NT2/D1 (cell line): ENCODE measurements at regions not wholly inside any gene's neighbourhood (a gene's known extent, or its start where the extent isn't known, plus 50 kb on each side); places are given as distances from the start of the nearest gene placed in this dataset.

Source experiments
- DNase-seq: peaks from one replicate; pipeline ENCODE4 v3.0.0-alpha.2; 2011; ENCODE audit warnings: low read depth, low spot score
- H3K27me3 ChIP-seq: 2 replicates; pipeline ENCODE4 v1.6.0; 2011; ENCODE audit warnings: mild to moderate bottlenecking; ENCODE audit not compliant: insufficient read length, insufficient read depth
- H3K36me3 ChIP-seq: 2 replicates; pipeline ENCODE4 v1.6.1; 2011; ENCODE audit warnings: mild to moderate bottlenecking, low read length, mixed read lengths; ENCODE audit not compliant: insufficient read depth, insufficient read length
- H3K4me1 ChIP-seq: 2 replicates; pipeline ENCODE4 v1.5.1; 2011; ENCODE audit not compliant: insufficient read depth, insufficient read length
- H3K4me3 ChIP-seq: 2 replicates; pipeline ENCODE4 v1.5.1; 2011; ENCODE audit warnings: low read depth; ENCODE audit not compliant: insufficient read length
- H3K9ac ChIP-seq: 2 replicates; pipeline ENCODE4 v1.6.0; 2011; ENCODE audit warnings: low read depth; ENCODE audit not compliant: insufficient read length
- H3K9me3 ChIP-seq: 2 replicates; pipeline ENCODE4 v1.5.1; 2011; ENCODE audit warnings: mild to moderate bottlenecking, low read length; ENCODE audit not compliant: insufficient read depth
- SUZ12 ChIP-seq: IDR thresholded peaks from 2 replicates; pipeline ENCODE4 v1.6.1; 2011; ENCODE audit not compliant: insufficient read length, insufficient read depth; ENCODE audit errors: extremely low read depth
- YY1 ChIP-seq: IDR thresholded peaks from 2 replicates; pipeline ENCODE4 v1.6.1; 2011; ENCODE audit not compliant: insufficient read length, insufficient read depth
- ZNF274 ChIP-seq: IDR thresholded peaks from 2 replicates; pipeline ENCODE4 v1.6.1; 2011; ENCODE audit warnings: mild to moderate bottlenecking, low read depth, low read length

DNA sequence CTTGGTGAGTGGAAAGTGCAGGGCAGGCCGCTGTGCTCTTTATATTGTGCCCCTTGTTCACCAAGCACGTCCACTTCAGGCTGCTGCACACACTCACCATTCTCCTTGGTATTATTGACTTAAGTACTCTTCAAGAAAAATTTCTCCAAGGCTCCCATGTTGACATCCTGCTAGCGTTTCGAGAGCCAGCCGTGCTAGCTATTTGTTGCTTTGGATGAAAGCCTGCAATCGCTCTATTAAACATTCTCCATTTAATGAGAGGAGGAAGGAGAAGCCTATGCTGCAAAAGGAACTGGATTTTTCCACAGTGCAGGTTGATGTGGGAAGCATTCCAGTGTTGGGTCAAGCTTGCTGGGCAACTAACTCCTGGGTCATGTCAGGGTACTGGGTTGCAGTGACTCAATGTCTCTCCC, 113.5 kb downstream of the CD83 start:
- Histone ChIP-seq H3K36me3 (no peaks in the 10 kb centered on the region), H3K9me3 (peaks cover 5% of the 10 kb centered on the region), H3K27me3 (no peaks in the 10 kb centered on the region), H3K4me3 (no peak overlapping the region), H3K4me1 (peaks cover 2% of the 10 kb centered on the region), H3K9ac (no peak overlapping the region)
- no peak for DNase-seq
- TF ChIP-seq SUZ12: no peak
- TF ChIP-seq YY1: no peak
- TF ChIP-seq ZNF274: no peak

DNA sequence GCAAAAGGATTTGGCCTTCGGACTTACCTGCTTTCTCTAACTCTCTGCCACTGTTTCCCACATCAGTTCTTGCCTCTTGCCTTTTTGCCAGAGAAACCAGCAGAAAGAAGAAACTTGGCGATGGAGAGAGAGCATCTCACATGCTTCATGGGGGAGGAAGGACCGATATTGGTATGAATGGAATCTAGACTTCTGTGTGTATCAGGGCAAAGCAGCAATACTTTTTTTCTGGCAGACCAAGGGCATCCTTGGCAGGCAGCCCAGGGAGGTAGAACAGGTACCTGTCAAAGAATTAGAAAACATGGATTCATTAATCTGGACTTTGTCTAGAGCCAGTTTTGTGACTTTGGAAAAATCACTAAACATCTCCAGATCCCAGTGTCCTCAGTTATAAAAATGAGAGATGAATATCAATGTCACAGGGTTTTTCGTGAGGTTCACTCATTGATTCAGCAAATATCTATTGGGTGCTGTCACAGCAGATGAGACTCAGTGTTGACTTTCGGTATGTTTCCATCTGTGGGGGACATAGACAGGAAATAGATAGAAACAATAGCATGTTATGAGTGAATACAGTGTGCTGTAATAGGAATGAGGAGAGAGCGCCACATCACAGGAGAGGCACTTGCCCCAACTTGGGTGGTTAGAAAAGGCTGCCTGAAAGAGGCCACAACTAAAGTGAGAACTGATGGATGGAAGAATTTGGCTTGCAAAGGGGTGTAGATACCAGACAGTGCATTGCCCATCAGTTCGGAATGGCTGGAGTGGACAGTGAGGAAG, 114.1 kb downstream of the CD83 start:
- H3K36me3 ChIP-seq: no peaks in the 10 kb centered on the region
- no peak for TF ChIP-seq YY1
- no peaks in the 10 kb centered on the region for H3K27me3 ChIP-seq
- H3K9ac ChIP-seq: no peak overlapping the region
- H3K4me3 ChIP-seq: no peak overlapping the region
- no peak for DNase-seq
- peaks cover 2% of the 10 kb centered on the region for H3K4me1 ChIP-seq
- no peaks in the 10 kb centered on the region for H3K9me3 ChIP-seq

DNA sequence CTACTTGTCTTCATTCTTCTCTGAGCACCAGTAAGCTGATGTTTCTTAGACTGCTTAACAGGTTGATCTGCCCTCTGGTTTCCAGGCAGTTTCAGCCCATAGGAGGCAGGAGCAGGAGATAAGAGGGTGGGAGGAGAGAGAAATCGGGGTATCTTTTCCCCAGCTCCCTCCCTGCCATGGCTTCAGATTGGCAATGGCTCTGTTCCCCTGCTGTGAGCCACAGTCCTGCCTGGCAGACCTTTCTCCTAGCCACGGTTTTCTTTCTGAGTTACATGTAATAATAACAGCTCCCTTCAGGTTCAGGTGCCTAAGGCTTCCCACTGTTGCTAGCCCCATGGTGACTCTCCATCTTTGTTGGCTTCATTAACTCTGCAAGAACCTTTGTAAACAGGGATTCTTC, 115.3 kb downstream of the CD83 start:
- Histone ChIP-seq H3K4me1 (peaks cover 2% of the 10 kb centered on the region), H3K4me3 (no peak overlapping the region), H3K9ac (no peak overlapping the region), H3K36me3 (no peaks in the 10 kb centered on the region), H3K9me3 (no peaks in the 10 kb centered on the region), H3K27me3 (no peaks in the 10 kb centered on the region)
- DNase-seq: no peak
- TF ChIP-seq YY1 (no peak), ZNF274 (no peak)

DNA sequence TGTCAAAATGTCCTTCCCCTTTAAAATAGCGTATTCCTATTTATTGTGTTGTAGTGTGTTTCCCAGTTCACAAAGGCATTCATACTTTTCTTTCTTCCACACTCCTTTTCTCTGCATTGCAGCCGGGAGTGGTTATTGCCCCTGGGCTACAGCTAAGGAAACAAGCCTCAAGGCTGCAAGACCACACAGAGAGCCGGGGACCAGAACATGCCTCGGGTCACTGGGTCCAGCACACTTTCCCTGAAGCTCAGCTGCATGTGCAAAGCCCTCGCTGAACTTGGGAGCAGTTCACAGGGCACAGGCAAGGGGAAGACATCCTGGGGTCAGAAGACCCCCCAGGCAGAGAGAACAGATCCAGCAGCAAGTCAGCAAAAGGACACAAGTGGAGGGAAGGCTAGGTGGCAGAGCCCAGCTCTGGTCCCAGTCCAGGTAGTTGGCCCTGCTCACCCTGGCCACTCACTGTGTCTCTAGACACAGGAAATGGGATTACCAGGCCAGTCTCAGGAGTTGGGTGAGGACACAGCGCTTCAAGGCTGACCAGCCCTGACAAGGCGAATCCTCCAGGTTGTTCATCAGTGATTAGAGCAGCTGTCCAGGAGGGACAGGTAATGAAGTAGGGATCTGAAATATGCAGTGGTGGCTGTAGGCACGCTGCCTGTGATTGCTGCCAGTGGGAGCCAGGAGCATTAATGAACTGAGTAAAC, 118.2 kb downstream of the CD83 start:
- H3K9me3 ChIP-seq: peaks cover 8% of the 10 kb centered on the region; the same call in 1 of the 2 replicates
- DNase-seq: no peak
- no peak overlapping the region for H3K4me3 ChIP-seq
- no peak overlapping the region for H3K9ac ChIP-seq
- TF ChIP-seq ZNF274: no peak
- TF ChIP-seq YY1: no peak
- no peak for TF ChIP-seq SUZ12
- H3K4me1 ChIP-seq: peaks cover 2% of the 10 kb centered on the region
- no peaks in the 10 kb centered on the region for H3K27me3 ChIP-seq
- H3K36me3 ChIP-seq: no peaks in the 10 kb centered on the region

DNA sequence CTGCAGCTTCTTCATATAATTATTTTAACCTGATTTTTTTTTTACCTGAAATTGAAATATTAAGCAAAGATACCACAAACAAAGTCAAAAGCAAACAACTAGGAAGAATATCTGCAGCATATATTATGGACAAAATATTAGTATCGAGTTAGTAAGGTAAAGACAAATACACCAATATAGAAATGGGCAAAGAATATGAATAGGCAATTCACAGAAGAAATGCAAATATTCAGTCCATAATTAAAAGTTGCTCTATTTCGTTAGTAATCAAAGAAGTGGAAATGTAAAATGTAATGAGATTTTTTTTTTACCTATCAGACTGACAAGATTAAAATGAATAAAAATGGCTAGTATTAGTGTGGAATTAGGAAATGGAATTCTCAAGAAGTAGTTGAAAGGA, 121.5 kb downstream of the CD83 start:
- Histone ChIP-seq H3K27me3 (no peaks in the 10 kb centered on the region), H3K4me3 (no peak overlapping the region), H3K36me3 (no peaks in the 10 kb centered on the region), H3K4me1 (peaks cover 2% of the 10 kb centered on the region), H3K9me3 (peaks cover 15% of the 10 kb centered on the region), H3K9ac (no peak overlapping the region)
- no peak for DNase-seq
- TF ChIP-seq SUZ12 (no peak), YY1 (no peak), ZNF274 (no peak)

DNA sequence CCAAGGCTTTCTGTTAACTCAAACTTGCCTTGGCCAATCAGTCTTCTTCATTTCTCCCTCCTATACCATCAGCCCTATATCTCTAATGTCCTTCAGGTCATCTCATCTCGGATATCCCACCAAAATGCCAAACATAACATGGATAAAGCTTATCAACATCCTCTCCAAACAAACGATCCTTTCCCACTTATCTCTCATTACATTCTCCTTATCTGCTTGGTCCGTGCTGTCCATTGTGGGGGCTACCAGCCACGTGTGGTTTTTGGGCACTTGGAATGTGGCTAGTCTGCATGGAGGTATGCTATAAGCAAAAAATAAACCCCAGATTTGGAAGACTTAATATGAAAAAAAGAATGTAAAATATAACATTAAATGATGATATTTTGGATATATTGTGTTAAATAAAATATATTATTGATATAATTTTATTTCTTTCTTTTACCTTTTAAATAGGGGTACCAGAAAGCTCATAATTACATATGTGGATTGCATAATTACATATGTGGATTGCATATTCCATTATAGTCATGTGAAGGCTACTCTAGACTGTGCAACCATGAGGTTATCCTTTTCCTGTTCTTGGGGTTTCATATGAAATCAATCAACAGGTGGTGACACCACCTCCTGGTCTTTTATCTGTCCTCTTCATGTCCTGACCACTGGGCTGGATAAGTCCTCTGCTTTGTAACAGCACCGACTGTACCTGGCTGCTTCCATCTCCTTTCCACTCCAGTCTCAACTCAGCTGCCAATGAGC, 123.0 kb downstream of the CD83 start:
- no peaks in the 10 kb centered on the region for H3K27me3 ChIP-seq
- TF ChIP-seq SUZ12: no peak
- H3K4me1 ChIP-seq: peaks cover 2% of the 10 kb centered on the region
- peaks cover 15% of the 10 kb centered on the region for H3K9me3 ChIP-seq
- no peak overlapping the region for H3K4me3 ChIP-seq
- no peak overlapping the region for H3K9ac ChIP-seq
- no peak for DNase-seq
- H3K36me3 ChIP-seq: no peaks in the 10 kb centered on the region
